Stimulated activated CD4-positive, alpha-beta T cell treated with anti-CD3 and anti-CD28 coated beads, Interleukin-12 subunit alpha, Interleukin-12 subunit beta, amount 100 ng/mL, for 4 hours (primary cell): ENCODE measurements at regions not wholly inside any gene's neighbourhood (a gene's known extent, or its start where the extent isn't known, plus 50 kb on each side); places are given as distances from the start of the nearest gene placed in this dataset.
"Not testable (repeated sequence)": the region's sequence is repeated elsewhere in the genome, so short reads cannot be mapped to it uniquely, and the experiment has no call there.

Experiments
- DNase-seq: peaks from one replicate; pipeline ENCODE4 v3.0.0-alpha.2; 2020

DNA sequence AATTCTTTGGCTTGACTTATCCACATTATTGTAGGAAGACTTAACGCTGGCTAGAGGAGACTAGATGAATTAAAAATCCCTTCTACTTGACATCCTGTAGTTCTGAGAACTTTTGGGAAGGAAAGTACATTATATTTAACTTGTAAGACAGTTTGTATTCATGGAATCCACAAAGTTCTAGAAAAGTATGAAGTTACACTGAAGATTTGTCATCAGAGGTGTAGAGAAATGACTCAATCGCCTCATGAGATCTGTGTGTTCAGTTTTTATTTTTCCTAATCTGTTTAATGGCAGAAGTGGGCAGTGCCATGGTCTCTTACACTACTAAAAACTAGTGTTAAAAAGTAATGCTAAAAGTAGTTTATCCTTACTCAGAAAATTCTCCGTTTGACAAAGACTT lies 89.1 kb upstream of the SMIM30 start:
- DNase-seq, result no peak

GRCh38 chr7:113204415-113204814 lies 86.1 kb upstream of the SMIM30 start:
- DNase-seq, result no peak

DNA sequence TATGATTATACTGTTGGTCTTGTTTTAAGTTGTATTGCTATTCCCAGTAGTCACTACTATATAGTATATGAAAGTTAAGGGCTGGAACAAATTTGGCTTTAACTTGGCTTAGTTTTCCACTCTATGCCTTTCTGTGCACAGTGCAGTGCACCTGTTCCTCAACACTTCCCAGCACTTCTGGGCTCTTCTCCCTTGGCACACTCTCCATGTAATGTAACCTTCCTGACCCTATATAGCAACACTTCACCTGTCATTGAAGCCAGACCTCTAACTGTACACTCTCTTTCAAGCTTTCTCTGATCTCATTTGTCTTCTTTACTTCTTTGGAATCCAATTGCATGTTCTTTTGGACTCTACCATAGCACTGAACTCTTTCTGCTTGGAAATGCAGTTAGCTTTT lies 83.9 kb upstream of the SMIM30 start:
- no peak for DNase-seq

DNA sequence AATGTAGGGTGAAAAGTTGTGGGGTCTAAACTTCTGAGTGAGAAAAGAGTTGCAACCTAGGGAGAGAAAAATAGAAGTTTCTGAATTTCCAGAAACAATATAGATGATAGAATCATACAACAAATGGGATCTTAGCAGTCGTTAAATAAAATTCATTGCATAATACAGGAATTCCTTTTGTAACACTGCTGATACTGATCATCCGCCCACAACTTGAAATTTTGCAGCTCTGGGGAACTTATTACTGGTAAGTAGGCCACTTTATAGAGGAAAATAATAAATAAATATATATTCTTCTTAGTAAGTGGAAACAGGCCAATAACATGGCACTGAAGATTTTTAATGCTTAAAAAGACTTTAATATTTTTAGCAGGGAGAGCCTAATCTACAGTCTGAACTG lies 81.9 kb upstream of the SMIM30 start:
- DNase-seq, result no peak

GRCh38 chr7:113199841-113200240 lies 81.5 kb upstream of the SMIM30 start:
- DNase-seq, result no peak

DNA sequence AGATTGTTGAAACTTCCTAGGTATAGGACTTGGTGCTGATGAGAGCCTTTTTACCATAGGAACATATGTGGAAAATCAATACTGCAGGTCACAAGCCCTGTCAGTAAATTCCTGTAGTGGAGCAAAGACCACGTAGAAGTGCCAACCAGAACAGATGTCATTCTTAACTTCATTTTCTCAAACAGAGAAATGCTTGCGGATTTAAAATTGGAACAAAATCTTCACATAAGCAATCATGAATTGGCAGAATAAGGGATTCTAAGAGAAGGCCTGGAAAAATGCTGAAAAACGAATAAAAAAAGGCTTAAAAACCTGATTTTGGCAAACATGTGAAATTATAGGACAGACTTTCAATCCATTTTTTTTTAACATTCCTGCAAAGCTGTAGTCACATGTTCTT lies 80.8 kb upstream of the SMIM30 start:
- no peak for DNase-seq

DNA sequence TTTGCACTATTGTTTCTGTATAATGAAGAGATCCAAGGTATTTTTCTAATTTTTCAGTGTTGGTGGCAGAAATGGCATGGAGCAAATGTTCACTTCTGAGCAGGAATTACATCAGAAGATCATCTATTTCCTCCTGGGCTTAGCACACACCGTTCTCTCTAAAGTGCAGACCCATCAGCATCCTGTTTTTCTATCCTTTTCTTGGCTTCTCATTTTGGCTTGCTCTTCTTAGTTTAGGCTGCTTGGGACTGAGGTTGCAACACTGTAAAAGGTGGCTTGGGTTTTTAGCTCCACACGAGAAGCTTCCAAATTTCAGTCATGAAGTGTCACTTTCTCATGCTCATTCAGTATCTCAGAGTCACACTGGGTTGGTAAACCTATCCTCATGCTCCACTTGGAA lies 79.9 kb upstream of the SMIM30 start:
- no peak for DNase-seq

- no peak for DNase-seq
Measured at GRCh38 chr7:113197274-113197673, 78.9 kb upstream of the SMIM30 start.

DNA sequence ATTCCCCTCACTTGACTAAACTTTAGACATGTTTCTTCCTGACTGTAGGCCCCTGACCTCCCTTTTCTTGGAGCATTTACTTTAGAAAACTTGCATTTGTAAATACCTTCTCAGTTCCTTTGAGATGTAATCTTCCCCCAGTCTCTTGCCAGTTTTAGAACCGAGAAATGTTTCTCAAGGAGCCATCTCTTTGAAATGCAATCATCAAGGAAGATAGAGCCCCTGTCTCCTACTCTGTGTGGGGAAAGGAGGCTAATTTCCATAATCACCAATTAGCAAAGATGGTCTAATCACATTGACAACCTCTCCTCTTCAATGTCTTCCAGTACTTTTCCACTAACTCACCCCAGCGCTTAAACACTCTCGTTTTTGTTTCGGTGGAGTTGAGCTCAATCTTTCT lies 70.0 kb upstream of the SMIM30 start:
- no peak for DNase-seq

- no peak for DNase-seq
Measured at GRCh38 chr7:113179313-113179712, 61.0 kb upstream of the SMIM30 start.

GRCh38 chr7:113176836-113177235 lies 58.5 kb upstream of the SMIM30 start:
- no peak for DNase-seq

DNA sequence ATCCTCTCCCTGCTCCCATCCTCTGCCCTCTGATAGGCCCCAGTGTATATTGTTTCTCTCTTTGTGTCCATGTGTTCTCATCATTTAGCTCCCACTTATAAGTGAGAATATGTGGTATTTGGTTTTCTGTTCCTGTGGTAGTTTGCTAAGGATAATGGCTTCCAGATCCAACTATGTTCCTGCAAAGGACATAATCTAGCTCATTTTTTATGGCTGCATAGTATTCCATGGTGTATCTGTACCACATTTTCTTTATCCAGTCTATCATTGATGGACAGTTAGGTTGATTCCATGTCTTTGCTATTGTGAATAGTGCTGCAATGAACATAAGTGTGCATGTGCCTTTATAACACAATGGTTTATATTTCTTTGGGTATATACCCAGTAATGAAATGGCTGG lies 57.8 kb upstream of the SMIM30 start:
- not testable (repeated sequence) for DNase-seq

DNA sequence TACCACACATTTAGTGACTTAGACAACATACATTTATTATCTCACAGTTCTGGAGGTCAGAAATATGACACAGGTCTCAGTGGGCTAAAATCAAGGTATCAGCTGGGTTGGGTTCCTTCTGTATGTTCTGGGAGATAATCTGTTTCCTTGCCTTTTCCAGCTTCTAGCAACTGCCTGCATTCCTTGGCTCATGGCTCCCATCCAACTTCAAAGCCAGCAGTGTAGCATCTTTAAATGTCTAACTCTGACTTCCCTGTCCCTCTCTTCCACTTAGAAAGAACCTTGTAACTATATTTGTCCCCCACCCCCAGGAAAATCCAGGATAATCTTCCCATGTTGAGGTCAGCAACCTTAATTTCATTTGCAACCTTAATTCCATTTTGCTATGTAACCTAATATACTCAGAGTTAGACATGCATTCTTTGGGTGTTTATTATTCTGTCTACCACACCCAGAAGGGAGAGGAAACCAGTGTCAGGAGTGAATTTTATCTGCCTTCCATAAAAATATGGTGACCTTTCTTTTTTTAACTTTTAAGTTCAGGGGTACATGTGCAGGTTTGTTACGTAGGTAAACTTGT lies 57.3 kb upstream of the SMIM30 start:
- no peak for DNase-seq

DNA sequence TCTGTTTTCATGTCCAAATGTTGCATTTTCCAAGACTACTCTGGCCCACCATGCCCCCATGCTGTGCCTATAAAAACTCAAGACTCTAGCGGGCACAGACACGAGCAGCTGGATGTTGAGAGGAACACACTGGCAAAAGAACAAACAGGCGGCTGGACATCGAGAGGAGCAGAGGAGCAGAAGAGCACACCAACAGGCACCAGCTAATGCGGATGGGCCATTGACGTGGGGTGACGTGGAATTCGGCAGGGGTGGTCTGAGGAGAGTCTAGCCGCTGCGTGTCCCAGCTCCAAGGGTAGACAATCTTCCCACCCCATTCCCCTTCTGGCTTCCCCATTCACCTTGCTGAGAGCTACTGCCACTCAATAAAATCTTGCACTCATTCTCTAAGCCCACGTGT lies 54.4 kb upstream of the SMIM30 start:
- no peak for DNase-seq

GRCh38 chr7:113170591-113170990 lies 52.2 kb upstream of the SMIM30 start:
- DNase-seq, result no peak
